ENCODE measurements at regions not wholly inside any gene's neighbourhood (a gene's known extent, or its start where the extent isn't known, plus 50 kb on each side); places are given as distances from the start of the nearest gene placed in this dataset.
A peak's percentile ranks its signal among the peaks of the same experiment; 100 is the strongest.

DNA sequence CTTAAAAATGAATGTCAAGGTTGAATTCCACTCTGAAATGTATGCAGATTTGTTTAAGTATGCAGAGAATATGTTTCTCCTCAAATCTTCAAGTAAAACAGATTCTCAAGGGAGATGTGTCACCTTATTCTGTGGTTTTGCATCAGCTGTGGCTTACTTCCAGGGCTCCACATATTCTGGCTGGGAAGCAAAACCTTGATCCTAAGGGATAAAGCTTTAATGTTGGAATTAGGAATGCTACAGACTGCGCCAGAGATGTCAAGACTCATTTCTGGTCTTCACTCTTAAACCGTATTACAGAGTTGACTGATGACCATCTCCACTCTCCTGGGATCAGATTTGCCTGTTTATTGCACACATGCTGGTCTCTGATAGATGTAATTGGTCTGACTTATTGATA lies 143.9 kb upstream of the DIPK2B start:
- in situ Hi-C loops (cut with MboI; ENCODE audit: low pct_unique_long_range_greater_than_20kb, low sequenced_read_pairs, unreplicated experiment) = no loop called here
- no peak for TF ChIP-seq CTCF (IDR thresholded peaks at IDR 0.05; ENCODE audit: extremely low read depth, insufficient read depth, missing control alignments)
- DNase-seq (ENCODE audit: low spot score) = no peak

DNA sequence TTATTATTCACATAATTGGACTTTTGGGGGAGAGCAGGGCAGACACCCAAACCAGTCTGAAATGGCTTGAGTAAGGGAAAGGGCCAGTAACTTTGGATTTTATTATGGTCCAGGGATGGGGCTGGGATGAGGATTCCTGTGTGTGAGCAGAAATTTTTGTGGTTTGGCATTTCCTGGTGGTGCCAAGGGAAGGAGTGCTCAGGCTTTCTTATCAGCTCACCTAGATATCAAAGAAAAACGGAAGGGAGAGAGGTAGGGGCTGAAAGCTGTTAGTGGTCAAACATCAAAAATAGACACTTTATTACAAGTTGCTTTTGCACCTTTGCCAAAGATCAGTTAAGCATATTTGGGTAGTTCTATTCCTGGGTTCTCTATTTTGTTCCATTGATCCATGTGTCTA lies 128.5 kb upstream of the DIPK2B start:
- no peak for DNase-seq (ENCODE audit: low spot score)
- no peak for TF ChIP-seq CTCF (IDR thresholded peaks at IDR 0.05; ENCODE audit: extremely low read depth, insufficient read depth, missing control alignments)
- in situ Hi-C loops (cut with MboI; ENCODE audit: low pct_unique_long_range_greater_than_20kb, low sequenced_read_pairs, unreplicated experiment) = no loop called here

DNA sequence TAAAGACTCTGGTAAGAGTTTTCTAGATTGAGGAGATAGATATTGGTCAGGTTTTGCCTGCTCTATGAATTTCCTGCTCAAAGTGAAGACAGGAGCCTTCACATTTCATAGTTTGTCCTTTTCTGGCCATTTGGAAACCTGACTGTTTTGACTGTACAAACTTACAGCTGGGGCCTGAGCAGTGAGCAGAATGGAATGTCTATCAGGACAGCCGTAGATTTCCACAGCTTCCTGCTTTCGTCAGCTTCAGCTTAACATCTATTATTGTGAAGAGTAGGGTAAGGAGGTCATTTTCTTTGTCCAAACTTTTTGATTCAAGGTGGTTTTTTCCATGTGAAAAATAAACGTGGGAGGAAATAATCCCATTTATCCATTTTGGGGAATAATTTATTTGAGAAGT lies 124.3 kb upstream of the DIPK2B start:
- no peak for DNase-seq (ENCODE audit: low spot score)
- in situ Hi-C loops (cut with MboI; ENCODE audit: low pct_unique_long_range_greater_than_20kb, low sequenced_read_pairs, unreplicated experiment) = no loop called here
- no peak for TF ChIP-seq CTCF (IDR thresholded peaks at IDR 0.05; ENCODE audit: extremely low read depth, insufficient read depth, missing control alignments)

DNA sequence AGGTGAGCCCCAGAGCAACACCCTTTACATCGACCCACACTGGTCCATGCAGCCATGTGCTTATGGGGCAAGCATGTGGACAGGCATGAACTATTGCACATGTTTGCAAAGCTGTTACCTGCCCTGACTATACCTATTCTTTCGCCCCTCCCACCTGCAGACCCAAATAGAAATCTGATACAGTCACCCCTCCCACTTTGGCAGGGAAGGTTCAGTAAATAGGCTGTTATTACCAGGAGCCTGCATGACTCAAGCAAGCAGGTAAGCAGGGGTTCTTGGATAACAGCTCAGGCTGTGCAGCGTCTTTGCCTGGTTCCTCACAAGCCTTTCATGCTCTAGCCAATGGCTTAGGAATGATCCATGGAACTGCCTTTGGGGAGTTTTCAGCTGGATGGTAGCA lies 122.7 kb upstream of the DIPK2B start:
- DNase-seq (ENCODE audit: low spot score) = no peak
- in situ Hi-C loops (cut with MboI; ENCODE audit: low pct_unique_long_range_greater_than_20kb, low sequenced_read_pairs, unreplicated experiment) = no loop called here
- TF ChIP-seq CTCF (IDR thresholded peaks at IDR 0.05; ENCODE audit: extremely low read depth, insufficient read depth, missing control alignments) = no peak

GRCh38 chrX:45322820-45323219 lies 122.1 kb upstream of the DIPK2B start:
- no peak for TF ChIP-seq CTCF (IDR thresholded peaks at IDR 0.05; ENCODE audit: extremely low read depth, insufficient read depth, missing control alignments)
- no peak for DNase-seq (ENCODE audit: low spot score)
- in situ Hi-C loops (cut with MboI; ENCODE audit: low pct_unique_long_range_greater_than_20kb, low sequenced_read_pairs, unreplicated experiment) = no loop called here

- no peak for DNase-seq (ENCODE audit: low spot score)
- in situ Hi-C loops (cut with MboI; ENCODE audit: low pct_unique_long_range_greater_than_20kb, low sequenced_read_pairs, unreplicated experiment) = no loop called here
These were observed 121.7 kb upstream of the DIPK2B start for GRCh38 chrX:45322382-45322781.

More at GRCh38 chrX:45322382-45322781, 121.7 kb upstream of the DIPK2B start:
- peak; percentile 26 for TF ChIP-seq CTCF (IDR thresholded peaks at IDR 0.05; ENCODE audit: extremely low read depth, insufficient read depth, missing control alignments)
